ENCODE measurements at regions not wholly inside any gene's neighbourhood (a gene's known extent, or its start where the extent isn't known, plus 50 kb on each side); places are given as distances from the start of the nearest gene placed in this dataset.
"Not testable (repeated sequence)": the region's sequence is repeated elsewhere in the genome, so short reads cannot be mapped to it uniquely, and the experiment has no call there.

DNA sequence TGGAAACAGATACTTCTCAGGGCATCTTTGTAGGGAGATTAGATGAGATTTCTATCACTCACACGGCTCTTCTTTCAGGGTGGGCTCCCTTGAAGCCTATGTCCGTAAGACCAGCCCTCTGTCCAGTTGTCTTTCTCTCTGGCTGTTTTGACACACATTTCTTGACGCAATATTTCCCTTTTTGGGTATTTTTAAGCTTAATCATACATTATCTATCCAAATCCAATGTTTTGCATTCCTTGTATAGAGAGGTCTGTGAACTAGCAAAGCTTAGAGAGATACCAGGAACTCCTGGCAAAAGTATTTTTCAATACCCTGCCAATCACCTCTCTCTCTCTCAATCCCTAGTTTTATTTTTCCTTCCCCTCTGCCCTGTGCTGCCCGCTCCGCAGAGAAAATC, 79.3 kb downstream of the EOMES start:
- Histone ChIP-seq H3K27me3 (ENCODE audit: control insufficient read depth, insufficient read depth, low read length) (no peaks in the 10 kb centered on the region), H3K36me3 (ENCODE audit: control insufficient read depth, insufficient read depth, low read length) (no peaks in the 10 kb centered on the region), H3K4me3 (ENCODE audit: low read length) (no peak overlapping the region), H3K9ac (ENCODE audit: low read length) (no peak overlapping the region), H3K9me3 (ENCODE audit: control insufficient read depth, low read length) (no peaks in the 10 kb centered on the region), H3K4me1 (ENCODE audit: control insufficient read depth, insufficient read depth, low read length) (peaks cover 25% of the 10 kb centered on the region)

DNA sequence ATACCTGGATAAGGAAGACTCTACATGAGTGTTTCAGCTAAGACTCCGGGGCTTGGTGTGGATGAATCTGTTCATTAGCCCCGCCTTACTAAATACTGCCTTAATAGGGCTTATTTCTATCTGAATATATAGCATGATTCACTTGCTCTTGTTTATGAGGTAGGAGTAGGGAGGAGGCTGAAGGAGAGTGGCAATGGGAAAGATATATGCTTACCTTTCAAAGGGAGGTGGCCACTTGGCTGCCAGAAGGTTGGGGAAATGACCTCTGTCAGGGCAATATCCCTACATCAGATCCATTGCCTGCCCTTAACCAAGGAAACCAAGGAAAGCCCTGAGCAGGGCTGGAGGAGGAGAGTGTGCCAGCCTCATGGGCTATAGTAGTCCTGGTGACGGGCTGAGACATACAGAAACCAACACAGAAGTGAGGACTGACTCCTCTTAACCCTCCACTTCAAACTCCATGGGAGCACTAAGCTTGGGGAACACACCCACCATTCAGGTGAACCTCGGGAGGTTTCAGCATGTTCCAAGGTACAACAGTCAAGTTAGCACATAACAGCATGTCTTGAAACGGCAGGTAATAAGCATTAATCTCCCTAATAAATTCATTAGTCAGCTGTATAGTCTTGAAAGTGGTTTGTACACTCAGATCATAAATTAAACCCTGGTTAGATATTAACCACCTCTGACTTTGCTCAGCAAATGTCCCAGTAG, 80.1 kb downstream of the EOMES start:
- H3K9ac ChIP-seq (ENCODE audit: low read length): peak overlapping the region; percentile 12
- H3K36me3 ChIP-seq (ENCODE audit: control insufficient read depth, insufficient read depth, low read length): no peaks in the 10 kb centered on the region
- peaks cover 24% of the 10 kb centered on the region for H3K4me1 ChIP-seq (ENCODE audit: control insufficient read depth, insufficient read depth, low read length)
- H3K4me3 ChIP-seq (ENCODE audit: low read length): no peak overlapping the region
- H3K27me3 ChIP-seq (ENCODE audit: control insufficient read depth, insufficient read depth, low read length): no peaks in the 10 kb centered on the region
- no peaks in the 10 kb centered on the region for H3K9me3 ChIP-seq (ENCODE audit: control insufficient read depth, low read length)

DNA sequence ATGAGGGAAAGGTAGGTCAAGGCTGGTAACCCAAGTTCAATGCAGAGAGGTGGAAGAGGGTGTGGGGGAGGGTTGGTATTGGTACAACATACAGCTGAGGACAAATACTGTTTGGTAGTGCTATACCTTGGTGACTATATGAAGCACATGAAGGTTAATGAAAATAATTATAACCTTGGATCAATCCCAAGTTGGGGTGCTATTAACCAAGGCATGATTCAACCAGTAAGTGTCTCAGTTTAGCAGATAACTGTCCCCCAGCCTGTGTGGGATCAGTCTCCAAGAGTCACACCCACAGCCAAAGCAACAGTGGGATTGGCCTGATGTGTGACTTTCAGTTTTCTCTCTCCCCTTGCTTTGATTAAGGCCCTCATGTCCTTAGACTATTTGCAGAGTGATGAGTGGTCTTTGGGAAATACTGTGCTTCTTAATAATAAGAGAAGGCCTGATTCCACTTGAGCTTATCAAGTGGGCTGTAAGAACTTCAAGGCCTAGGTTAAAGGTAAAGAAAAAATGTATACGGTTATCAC, 80.8 kb downstream of the EOMES start:
- H3K27me3 ChIP-seq (ENCODE audit: control insufficient read depth, insufficient read depth, low read length): no peaks in the 10 kb centered on the region
- H3K9ac ChIP-seq (ENCODE audit: low read length): peak overlapping the region; percentile 12
- H3K4me3 ChIP-seq (ENCODE audit: low read length): no peak overlapping the region
- no peaks in the 10 kb centered on the region for H3K36me3 ChIP-seq (ENCODE audit: control insufficient read depth, insufficient read depth, low read length)
- H3K9me3 ChIP-seq (ENCODE audit: control insufficient read depth, low read length): no peaks in the 10 kb centered on the region
- H3K4me1 ChIP-seq (ENCODE audit: control insufficient read depth, insufficient read depth, low read length): peaks cover 21% of the 10 kb centered on the region

DNA sequence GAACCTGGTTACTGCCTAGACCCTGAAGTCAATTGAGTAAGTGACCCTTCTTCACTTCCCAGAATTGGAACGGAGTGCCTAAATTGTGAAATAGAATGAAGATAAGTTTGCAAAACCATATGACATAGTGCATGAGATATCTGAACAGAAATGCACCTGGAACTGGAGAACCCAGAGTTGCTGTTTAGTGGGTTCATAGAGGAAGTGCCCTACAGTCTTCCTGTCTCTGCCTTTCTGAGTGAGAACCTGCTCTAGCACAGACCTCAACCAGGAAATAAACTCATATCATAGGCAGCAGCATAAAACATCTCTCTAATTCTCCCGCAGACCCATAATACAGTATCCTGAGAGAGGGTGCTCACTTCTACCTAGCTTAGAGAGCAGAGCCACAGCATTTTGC, 82.9 kb downstream of the EOMES start:
- peaks cover 26% of the 10 kb centered on the region for H3K4me1 ChIP-seq (ENCODE audit: control insufficient read depth, insufficient read depth, low read length)
- no peaks in the 10 kb centered on the region for H3K27me3 ChIP-seq (ENCODE audit: control insufficient read depth, insufficient read depth, low read length)
- H3K9me3 ChIP-seq (ENCODE audit: control insufficient read depth, low read length): no peaks in the 10 kb centered on the region
- no peak overlapping the region for H3K4me3 ChIP-seq (ENCODE audit: low read length)
- no peaks in the 10 kb centered on the region for H3K36me3 ChIP-seq (ENCODE audit: control insufficient read depth, insufficient read depth, low read length)
- no peak overlapping the region for H3K9ac ChIP-seq (ENCODE audit: low read length)

DNA sequence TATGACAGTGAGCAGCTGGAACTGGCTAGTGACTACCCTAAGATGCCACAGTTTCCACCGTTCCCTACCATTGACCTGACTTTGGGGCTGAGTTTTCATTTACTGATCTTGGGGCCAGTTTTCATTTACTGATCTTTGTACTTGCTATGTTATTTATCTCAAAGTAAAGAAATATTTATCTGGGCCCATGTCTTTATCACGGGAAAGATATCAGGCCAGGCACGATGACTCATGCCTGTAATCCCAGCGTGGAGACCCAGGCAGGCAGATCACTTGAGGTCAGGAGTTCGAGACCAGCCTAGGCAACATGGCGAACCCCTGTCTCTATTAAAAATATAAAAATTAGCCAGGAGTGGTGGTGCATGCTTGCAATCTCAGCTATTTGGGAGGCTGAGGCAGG, 83.5 kb downstream of the EOMES start:
- Histone ChIP-seq H3K36me3 (ENCODE audit: control insufficient read depth, insufficient read depth, low read length) (no peaks in the 10 kb centered on the region), H3K9me3 (ENCODE audit: control insufficient read depth, low read length) (no peaks in the 10 kb centered on the region), H3K4me1 (ENCODE audit: control insufficient read depth, insufficient read depth, low read length) (peaks cover 26% of the 10 kb centered on the region), H3K9ac (ENCODE audit: low read length) (no peak overlapping the region), H3K4me3 (ENCODE audit: low read length) (no peak overlapping the region), H3K27me3 (ENCODE audit: control insufficient read depth, insufficient read depth, low read length) (no peaks in the 10 kb centered on the region)

DNA sequence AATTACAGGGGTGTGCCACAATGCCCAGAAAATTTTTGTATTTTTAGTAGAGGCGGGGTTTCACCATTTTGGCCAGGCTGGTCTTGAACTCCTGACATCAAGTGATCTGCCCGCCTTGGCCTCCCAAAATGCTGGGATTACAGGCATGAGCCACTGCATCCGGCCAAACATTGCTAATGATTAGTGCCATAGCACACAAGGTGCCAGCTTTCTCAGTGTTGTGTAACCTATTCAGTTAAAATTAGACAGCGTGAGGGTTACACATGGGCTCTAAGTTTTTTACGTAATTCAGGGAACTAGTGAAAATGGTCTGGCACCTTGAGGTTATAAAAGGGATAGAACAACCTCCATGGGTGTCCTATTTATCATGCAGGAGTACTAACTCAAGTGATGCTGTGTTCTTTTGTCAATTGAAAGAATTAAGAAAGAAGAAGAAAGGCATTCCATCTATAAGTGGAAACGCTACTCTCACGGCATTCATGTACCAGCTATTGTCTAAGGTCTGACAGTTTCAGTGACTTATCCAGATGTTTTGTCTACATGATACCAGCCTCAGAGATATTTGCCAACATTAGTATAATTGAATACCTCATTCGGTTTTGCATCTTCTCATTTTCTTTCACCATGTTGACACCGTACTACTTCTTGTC, 84.7 kb downstream of the EOMES start:
- Histone ChIP-seq H3K27me3 (ENCODE audit: control insufficient read depth, insufficient read depth, low read length) (no peaks in the 10 kb centered on the region), H3K36me3 (ENCODE audit: control insufficient read depth, insufficient read depth, low read length) (no peaks in the 10 kb centered on the region), H3K4me3 (ENCODE audit: low read length) (no peak overlapping the region), H3K4me1 (ENCODE audit: control insufficient read depth, insufficient read depth, low read length) (peaks cover 17% of the 10 kb centered on the region), H3K9ac (ENCODE audit: low read length) (no peak overlapping the region), H3K9me3 (ENCODE audit: control insufficient read depth, low read length) (no peaks in the 10 kb centered on the region)

DNA sequence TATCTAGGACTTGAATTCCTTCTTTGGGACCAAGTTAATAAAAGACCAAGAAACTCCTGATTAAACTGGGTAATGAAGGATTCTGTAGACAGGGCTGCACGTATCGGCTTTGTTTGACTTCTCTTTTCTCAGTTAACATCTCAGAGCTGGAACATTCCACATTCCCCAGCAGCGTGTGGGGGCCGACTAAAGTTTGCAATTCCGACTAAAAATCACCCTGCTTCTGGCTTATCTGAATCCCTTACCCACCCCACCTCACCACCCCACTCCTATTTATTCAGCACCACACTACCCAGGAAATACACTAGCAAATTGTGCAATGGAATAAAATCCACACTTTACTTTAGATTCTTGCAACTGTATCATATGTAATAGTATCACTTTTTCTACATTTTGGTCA, 87.1 kb downstream of the EOMES start:
- H3K9me3 ChIP-seq (ENCODE audit: control insufficient read depth, low read length); H3K4me1 ChIP-seq (ENCODE audit: control insufficient read depth, insufficient read depth, low read length); H3K36me3 ChIP-seq (ENCODE audit: control insufficient read depth, insufficient read depth, low read length); H3K9ac ChIP-seq (ENCODE audit: low read length); H3K4me3 ChIP-seq (ENCODE audit: low read length); H3K27me3 ChIP-seq (ENCODE audit: control insufficient read depth, insufficient read depth, low read length): not testable (repeated sequence)

DNA sequence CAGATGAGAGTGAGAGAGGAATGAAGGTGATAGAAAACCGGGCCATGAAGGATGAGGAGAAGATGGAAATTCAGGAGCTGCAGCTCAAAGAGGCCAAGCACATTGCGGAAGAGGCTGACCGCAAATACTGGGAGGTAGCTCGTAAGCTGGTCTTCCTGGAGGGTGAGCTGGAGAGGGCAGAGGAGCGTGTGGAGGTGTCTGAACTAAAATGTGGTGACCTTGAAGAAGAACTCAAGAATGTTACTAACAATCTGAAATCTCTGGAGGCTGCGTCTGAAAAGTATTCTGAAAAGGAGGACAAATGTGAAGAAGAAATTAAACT, 88.9 kb downstream of the EOMES start:
- peaks cover 5% of the 10 kb centered on the region for H3K4me1 ChIP-seq (ENCODE audit: control insufficient read depth, insufficient read depth, low read length)
- H3K36me3 ChIP-seq (ENCODE audit: control insufficient read depth, insufficient read depth, low read length): no peaks in the 10 kb centered on the region
- peak overlapping the region; percentile 72 for H3K4me3 ChIP-seq (ENCODE audit: low read length)
- no peaks in the 10 kb centered on the region for H3K27me3 ChIP-seq (ENCODE audit: control insufficient read depth, insufficient read depth, low read length)
- H3K9ac ChIP-seq (ENCODE audit: low read length): peak overlapping the region; percentile 84
- no peaks in the 10 kb centered on the region for H3K9me3 ChIP-seq (ENCODE audit: control insufficient read depth, low read length)

DNA sequence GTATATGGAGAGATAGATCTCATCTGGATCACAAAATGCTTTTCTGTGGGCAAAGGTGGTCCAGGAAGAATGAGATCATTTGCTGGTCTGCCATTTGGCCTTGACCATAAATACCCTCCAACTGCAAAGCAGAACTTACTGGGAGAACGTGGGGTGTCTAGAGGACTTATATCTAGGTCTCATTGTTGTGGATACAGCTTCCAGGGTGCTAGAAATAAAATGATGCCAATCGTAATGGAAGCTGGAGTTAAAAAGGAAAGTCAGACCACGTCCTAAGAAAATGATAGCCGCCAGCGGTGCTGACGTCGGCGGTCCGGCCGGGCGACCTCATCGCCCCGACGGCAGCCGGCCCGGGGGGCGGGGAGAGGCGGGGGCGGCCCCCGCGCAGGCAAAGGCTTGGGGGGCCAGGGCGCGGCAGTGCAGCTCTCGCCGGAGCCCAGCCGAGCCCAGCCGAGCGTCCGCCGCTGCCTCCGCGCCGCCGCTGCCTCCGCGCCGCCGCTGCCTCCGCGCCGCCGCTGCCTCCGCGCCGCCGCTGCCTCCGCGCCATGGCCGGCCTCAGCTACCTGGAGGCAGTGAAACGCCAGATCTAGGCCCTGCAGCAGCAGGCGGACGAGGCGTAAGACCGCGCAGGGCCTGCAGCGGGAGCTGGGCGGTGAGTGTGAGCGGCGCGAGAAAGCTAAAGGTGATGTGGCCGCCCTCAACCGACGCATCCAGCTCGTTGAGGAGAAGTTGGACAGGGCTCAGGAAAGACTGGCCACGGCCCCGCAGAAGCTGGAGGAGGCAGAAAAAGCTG, 89.5 kb downstream of the EOMES start:
- H3K27me3 ChIP-seq (ENCODE audit: control insufficient read depth, insufficient read depth, low read length): no peaks in the 10 kb centered on the region
- peaks cover 5% of the 10 kb centered on the region for H3K4me1 ChIP-seq (ENCODE audit: control insufficient read depth, insufficient read depth, low read length)
- H3K9me3 ChIP-seq (ENCODE audit: control insufficient read depth, low read length): no peaks in the 10 kb centered on the region
- H3K36me3 ChIP-seq (ENCODE audit: control insufficient read depth, insufficient read depth, low read length): no peaks in the 10 kb centered on the region
- H3K4me3 ChIP-seq (ENCODE audit: low read length): peak overlapping the region; percentile 72
- H3K9ac ChIP-seq (ENCODE audit: low read length): peak overlapping the region; percentile 84

DNA sequence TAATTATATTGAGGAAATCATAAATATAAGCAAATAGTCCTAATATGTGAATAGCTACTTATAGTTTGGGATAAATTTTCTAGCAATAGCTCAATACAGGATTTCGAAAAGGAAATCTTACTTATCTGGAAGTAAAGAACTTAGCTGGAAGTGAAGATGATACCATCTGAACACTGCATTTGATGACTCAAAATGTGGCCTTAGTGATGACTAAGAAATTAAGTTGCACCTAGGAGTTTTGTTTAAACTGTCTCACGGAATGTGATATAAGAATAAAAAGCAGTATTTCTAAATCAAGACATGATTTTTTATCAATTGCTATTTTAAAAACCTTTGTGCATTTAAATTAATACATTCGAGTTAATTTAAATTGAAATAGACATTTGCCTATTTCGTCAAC, 91.2 kb downstream of the EOMES start:
- no peaks in the 10 kb centered on the region for H3K9me3 ChIP-seq (ENCODE audit: control insufficient read depth, low read length)
- no peaks in the 10 kb centered on the region for H3K27me3 ChIP-seq (ENCODE audit: control insufficient read depth, insufficient read depth, low read length)
- H3K4me3 ChIP-seq (ENCODE audit: low read length): no peak overlapping the region
- H3K4me1 ChIP-seq (ENCODE audit: control insufficient read depth, insufficient read depth, low read length): peaks cover 11% of the 10 kb centered on the region
- H3K9ac ChIP-seq (ENCODE audit: low read length): no peak overlapping the region
- H3K36me3 ChIP-seq (ENCODE audit: control insufficient read depth, insufficient read depth, low read length): no peaks in the 10 kb centered on the region

DNA sequence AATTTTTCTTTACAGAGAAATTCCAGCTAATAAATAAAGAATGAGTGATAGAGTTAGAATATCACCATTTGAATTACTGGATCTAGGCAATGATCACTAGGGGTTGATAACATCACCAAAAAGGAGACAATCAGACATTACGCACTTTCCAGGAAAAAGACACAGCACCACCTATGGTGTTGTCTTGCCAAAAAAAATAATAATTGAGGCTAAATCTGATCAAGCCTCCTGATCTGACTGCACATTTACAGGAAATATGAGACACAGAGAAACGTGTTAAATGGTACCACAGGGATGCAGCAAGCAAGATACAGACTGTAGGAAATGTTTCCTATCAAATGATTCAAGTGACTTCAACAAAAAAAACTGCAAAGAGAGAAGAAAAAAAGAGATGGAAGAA, 92.8 kb downstream of the EOMES start:
- Histone ChIP-seq H3K9me3 (ENCODE audit: control insufficient read depth, low read length) (no peaks in the 10 kb centered on the region), H3K36me3 (ENCODE audit: control insufficient read depth, insufficient read depth, low read length) (no peaks in the 10 kb centered on the region), H3K9ac (ENCODE audit: low read length) (no peak overlapping the region), H3K4me3 (ENCODE audit: low read length) (no peak overlapping the region), H3K27me3 (ENCODE audit: control insufficient read depth, insufficient read depth, low read length) (no peaks in the 10 kb centered on the region), H3K4me1 (ENCODE audit: control insufficient read depth, insufficient read depth, low read length) (peaks cover 6% of the 10 kb centered on the region)

Data from mucosa of stomach (tissue), 1 donor.